Fibroblast of lung (primary cell): ENCODE measurements at regions not wholly inside any gene's neighbourhood (a gene's known extent, or its start where the extent isn't known, plus 50 kb on each side); places are given as distances from the start of the nearest gene placed in this dataset.

Experiments used
- EZH2 ChIP-seq: IDR thresholded peaks from 2 replicates; pipeline ENCODE4 v1.5.1; 2012; ENCODE audit warnings: low read length, control low read depth, mild to moderate bottlenecking; ENCODE audit errors: missing control alignments
- TF ChIP-seq, protein P1 (sequence below), 2 donors: IDR thresholded peaks in 1 of 2; conservative IDR thresholded peaks in 1 of 2; 1 replicate in 1 of 2; 2 replicates in 1 of 2; pipeline ENCODE4 v1.5.1; 2011 to 2012; ENCODE audit warnings: low read length in 2 of 2, control low read depth in 1 of 2, inconsistent platforms in 1 of 2, low read depth in 1 of 2, mild to moderate bottlenecking in 1 of 2

DNA sequence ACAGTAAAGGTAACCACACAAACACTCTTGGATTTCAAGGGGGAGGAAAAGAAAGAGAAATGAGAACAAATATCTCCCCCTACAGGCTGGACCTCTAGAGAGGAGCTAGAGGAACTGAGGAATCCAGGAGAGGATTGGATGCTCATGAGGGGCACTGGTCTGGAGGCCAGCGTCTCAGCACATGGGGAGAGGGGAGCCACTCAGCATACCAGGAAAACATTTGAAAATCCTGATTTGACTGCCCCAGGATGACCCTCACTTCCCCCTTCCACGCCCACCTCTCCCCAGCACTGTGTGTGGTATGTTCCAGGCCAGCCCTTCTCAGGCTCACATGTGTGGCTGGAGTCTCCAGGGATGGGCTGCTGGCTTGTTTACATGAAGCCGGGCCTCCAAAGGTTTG lies 396.8 kb upstream of the ID2 start:
- TF ChIP-seq, protein P1, sequence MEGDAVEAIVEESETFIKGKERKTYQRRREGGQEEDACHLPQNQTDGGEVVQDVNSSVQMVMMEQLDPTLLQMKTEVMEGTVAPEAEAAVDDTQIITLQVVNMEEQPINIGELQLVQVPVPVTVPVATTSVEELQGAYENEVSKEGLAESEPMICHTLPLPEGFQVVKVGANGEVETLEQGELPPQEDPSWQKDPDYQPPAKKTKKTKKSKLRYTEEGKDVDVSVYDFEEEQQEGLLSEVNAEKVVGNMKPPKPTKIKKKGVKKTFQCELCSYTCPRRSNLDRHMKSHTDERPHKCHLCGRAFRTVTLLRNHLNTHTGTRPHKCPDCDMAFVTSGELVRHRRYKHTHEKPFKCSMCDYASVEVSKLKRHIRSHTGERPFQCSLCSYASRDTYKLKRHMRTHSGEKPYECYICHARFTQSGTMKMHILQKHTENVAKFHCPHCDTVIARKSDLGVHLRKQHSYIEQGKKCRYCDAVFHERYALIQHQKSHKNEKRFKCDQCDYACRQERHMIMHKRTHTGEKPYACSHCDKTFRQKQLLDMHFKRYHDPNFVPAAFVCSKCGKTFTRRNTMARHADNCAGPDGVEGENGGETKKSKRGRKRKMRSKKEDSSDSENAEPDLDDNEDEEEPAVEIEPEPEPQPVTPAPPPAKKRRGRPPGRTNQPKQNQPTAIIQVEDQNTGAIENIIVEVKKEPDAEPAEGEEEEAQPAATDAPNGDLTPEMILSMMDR (conservative IDR thresholded peaks at IDR 0.05 in 1 of 2, IDR thresholded peaks at IDR 0.05 in 1 of 2; ENCODE audit: low read depth in 1 of 2, low read length in 2 of 2) = peak; percentile 23 to 31
- no peak for TF ChIP-seq EZH2
